WTC11 (cell line): ENCODE measurements at regions not wholly inside any gene's neighbourhood (a gene's known extent, or its start where the extent isn't known, plus 50 kb on each side); places are given as distances from the start of the nearest gene placed in this dataset.

Source experiments
- CREB1 ChIP-seq: sonication (generic); formaldehyde crosslinking; IDR thresholded peaks from 2 replicates; pipeline ENCODE4 v1.8.0; 2023; ENCODE audit warnings: mild to moderate bottlenecking, missing genetic modification reagents
- ELF4 ChIP-seq: sonication (generic); formaldehyde crosslinking; IDR thresholded peaks from 2 replicates; pipeline ENCODE4 v1.8.1; 2022; ENCODE audit warnings: low read depth, mild to moderate bottlenecking, moderate library complexity, missing genetic modification reagents
- ESRRA ChIP-seq: sonication (generic); formaldehyde crosslinking; IDR thresholded peaks from 2 replicates; pipeline ENCODE4 v1.8.1; 2022; ENCODE audit warnings: mild to moderate bottlenecking, missing genetic modification reagents, borderline replicate concordance
- RELA ChIP-seq: sonication (generic); formaldehyde crosslinking; IDR thresholded peaks from 2 replicates; pipeline ENCODE4 v1.8.1; 2022; ENCODE audit warnings: missing genetic modification reagents, mild to moderate bottlenecking, borderline replicate concordance
- SMAD3 ChIP-seq: sonication (generic); formaldehyde crosslinking; IDR thresholded peaks from 2 replicates; pipeline ENCODE4 v1.8.0; 2022; ENCODE audit warnings: missing genetic modification reagents, mild to moderate bottlenecking, borderline replicate concordance
- TEAD4 ChIP-seq: sonication (generic); formaldehyde crosslinking; IDR thresholded peaks from 2 replicates; pipeline ENCODE4 v1.8.0; 2022; ENCODE audit warnings: mild to moderate bottlenecking, missing genetic modification reagents
- TF ChIP-seq, protein P1 (sequence below): fragments of 200-600 bp; IDR thresholded peaks from 2 replicates; pipeline ENCODE4 v1.8.0; 2022; ENCODE audit warnings: antibody characterized with exemption
- TF ChIP-seq, protein P2 (sequence below): sonication (generic); formaldehyde crosslinking; IDR thresholded peaks from 2 replicates; pipeline ENCODE4 v1.8.0; 2022; ENCODE audit warnings: missing genetic modification reagents
- TF ChIP-seq, protein P3 (sequence below): sonication (generic); formaldehyde crosslinking; IDR thresholded peaks from 2 replicates; pipeline ENCODE4 v1.8.0; 2022; ENCODE audit warnings: mild to moderate bottlenecking, missing genetic modification reagents
- TF ChIP-seq, protein P4 (sequence below): sonication (generic); formaldehyde crosslinking; conservative IDR thresholded peaks from 2 replicates; pipeline ENCODE4 v1.8.1; 2022; ENCODE audit warnings: mild to moderate bottlenecking, missing genetic modification reagents

DNA sequence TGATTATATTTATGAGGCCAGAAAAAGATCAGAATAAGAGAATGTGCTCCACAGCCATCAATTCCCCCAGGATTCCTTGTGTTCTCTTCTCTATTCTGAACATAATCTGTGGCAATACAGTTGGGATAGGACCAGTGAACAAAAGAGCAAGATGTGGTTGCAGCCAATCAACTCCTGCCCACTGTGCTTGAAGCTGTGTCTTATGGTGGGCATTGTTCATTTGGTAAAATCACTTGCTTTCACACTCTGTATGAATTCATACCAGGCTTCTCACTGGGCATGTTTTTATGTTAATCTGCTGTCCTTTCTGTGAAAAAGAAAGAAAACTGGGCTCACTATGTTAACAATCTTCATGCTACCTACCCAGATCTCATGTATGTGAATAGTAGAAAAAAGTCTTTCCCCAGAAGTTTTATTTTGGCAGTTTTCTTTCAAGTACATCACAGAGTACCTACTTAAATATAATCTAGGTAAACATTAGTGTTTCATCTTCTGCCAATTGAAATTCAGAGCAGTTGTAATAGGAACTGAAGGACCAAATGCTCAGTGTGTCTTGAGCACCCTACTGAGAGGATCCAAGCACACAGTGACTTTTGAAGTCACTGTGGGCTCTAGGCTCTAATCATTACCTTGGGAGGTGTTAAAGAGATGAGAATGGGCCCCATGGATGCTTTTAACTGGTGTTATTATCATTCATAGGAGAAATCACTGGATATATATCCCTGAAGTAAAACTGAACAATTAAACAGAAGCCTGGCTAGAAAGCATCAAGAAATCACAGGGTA, 429.2 kb upstream of the TRAM1L1 start:
- TF ChIP-seq, protein P1, sequence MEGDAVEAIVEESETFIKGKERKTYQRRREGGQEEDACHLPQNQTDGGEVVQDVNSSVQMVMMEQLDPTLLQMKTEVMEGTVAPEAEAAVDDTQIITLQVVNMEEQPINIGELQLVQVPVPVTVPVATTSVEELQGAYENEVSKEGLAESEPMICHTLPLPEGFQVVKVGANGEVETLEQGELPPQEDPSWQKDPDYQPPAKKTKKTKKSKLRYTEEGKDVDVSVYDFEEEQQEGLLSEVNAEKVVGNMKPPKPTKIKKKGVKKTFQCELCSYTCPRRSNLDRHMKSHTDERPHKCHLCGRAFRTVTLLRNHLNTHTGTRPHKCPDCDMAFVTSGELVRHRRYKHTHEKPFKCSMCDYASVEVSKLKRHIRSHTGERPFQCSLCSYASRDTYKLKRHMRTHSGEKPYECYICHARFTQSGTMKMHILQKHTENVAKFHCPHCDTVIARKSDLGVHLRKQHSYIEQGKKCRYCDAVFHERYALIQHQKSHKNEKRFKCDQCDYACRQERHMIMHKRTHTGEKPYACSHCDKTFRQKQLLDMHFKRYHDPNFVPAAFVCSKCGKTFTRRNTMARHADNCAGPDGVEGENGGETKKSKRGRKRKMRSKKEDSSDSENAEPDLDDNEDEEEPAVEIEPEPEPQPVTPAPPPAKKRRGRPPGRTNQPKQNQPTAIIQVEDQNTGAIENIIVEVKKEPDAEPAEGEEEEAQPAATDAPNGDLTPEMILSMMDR, result no peak
- TF ChIP-seq, protein P2, sequence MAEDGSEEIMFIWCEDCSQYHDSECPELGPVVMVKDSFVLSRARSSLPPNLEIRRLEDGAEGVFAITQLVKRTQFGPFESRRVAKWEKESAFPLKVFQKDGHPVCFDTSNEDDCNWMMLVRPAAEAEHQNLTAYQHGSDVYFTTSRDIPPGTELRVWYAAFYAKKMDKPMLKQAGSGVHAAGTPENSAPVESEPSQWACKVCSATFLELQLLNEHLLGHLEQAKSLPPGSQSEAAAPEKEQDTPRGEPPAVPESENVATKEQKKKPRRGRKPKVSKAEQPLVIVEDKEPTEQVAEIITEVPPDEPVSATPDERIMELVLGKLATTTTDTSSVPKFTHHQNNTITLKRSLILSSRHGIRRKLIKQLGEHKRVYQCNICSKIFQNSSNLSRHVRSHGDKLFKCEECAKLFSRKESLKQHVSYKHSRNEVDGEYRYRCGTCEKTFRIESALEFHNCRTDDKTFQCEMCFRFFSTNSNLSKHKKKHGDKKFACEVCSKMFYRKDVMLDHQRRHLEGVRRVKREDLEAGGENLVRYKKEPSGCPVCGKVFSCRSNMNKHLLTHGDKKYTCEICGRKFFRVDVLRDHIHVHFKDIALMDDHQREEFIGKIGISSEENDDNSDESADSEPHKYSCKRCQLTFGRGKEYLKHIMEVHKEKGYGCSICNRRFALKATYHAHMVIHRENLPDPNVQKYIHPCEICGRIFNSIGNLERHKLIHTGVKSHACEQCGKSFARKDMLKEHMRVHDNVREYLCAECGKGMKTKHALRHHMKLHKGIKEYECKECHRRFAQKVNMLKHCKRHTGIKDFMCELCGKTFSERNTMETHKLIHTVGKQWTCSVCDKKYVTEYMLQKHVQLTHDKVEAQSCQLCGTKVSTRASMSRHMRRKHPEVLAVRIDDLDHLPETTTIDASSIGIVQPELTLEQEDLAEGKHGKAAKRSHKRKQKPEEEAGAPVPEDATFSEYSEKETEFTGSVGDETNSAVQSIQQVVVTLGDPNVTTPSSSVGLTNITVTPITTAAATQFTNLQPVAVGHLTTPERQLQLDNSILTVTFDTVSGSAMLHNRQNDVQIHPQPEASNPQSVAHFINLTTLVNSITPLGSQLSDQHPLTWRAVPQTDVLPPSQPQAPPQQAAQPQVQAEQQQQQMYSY (CRISPR knock-in tag), result no peak
- TF ChIP-seq ESRRA (CRISPR knock-in tag), result no peak
- TF ChIP-seq, protein P3, sequence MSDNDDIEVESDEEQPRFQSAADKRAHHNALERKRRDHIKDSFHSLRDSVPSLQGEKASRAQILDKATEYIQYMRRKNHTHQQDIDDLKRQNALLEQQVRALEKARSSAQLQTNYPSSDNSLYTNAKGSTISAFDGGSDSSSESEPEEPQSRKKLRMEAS, result no peak
- no peak for TF ChIP-seq ELF4 (CRISPR knock-in tag)
- no peak for TF ChIP-seq TEAD4 (CRISPR knock-in tag)
- no peak for TF ChIP-seq CREB1 (CRISPR knock-in tag)
- no peak for TF ChIP-seq SMAD3 (CRISPR knock-in tag)
- TF ChIP-seq RELA (CRISPR knock-in tag), result no peak
- TF ChIP-seq, protein P4, sequence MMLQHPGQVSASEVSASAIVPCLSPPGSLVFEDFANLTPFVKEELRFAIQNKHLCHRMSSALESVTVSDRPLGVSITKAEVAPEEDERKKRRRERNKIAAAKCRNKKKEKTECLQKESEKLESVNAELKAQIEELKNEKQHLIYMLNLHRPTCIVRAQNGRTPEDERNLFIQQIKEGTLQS (CRISPR knock-in tag), result no peak
